ENCODE measurements at regions not wholly inside any gene's neighbourhood (a gene's known extent, or its start where the extent isn't known, plus 50 kb on each side); places are given as distances from the start of the nearest gene placed in this dataset.

DNA sequence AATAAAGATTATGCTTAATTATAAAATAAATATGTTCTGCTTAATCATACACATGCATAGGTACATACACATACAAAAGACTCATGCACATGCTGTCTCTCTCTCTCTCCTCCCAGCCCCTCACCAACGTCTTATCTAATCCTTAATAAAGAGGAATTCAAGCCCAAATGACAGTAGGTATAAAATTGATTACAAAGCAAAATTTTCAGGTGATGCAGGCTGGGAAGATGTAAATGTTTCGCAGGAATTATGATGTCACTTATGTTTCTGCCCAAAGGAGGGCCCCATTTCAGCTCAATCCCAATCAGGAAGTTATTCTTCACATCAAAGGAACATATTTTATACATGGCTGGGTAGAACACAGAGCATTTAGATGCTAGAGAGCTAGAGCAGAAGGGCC, 284.6 kb upstream of the ID4 start:
- Mint-ChIP-seq H3K27me3 (ENCODE audit: low read depth) (no peaks in the 10 kb centered on the region), H3K4me1 (peaks cover 11% of the 10 kb centered on the region), H3K9me3 (peaks cover 5% of the 10 kb centered on the region), H3K36me3 (ENCODE audit: low read depth) (no peaks in the 10 kb centered on the region), H3K4me3 (no peak overlapping the region), H3K27ac (no peak overlapping the region)
- TF ChIP-seq, protein P1, sequence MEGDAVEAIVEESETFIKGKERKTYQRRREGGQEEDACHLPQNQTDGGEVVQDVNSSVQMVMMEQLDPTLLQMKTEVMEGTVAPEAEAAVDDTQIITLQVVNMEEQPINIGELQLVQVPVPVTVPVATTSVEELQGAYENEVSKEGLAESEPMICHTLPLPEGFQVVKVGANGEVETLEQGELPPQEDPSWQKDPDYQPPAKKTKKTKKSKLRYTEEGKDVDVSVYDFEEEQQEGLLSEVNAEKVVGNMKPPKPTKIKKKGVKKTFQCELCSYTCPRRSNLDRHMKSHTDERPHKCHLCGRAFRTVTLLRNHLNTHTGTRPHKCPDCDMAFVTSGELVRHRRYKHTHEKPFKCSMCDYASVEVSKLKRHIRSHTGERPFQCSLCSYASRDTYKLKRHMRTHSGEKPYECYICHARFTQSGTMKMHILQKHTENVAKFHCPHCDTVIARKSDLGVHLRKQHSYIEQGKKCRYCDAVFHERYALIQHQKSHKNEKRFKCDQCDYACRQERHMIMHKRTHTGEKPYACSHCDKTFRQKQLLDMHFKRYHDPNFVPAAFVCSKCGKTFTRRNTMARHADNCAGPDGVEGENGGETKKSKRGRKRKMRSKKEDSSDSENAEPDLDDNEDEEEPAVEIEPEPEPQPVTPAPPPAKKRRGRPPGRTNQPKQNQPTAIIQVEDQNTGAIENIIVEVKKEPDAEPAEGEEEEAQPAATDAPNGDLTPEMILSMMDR (IDR thresholded peaks at IDR 0.05; ENCODE audit: unreplicated experiment in 3 of 3) = no peak

- Mint-ChIP-seq H3K4me1 (peaks cover 11% of the 10 kb centered on the region), H3K27me3 (ENCODE audit: low read depth) (no peaks in the 10 kb centered on the region), H3K4me3 (no peak overlapping the region), H3K9me3 (peaks cover 5% of the 10 kb centered on the region), H3K27ac (no peak overlapping the region), H3K36me3 (ENCODE audit: low read depth) (no peaks in the 10 kb centered on the region)
- TF ChIP-seq, protein P1 (IDR thresholded peaks at IDR 0.05; ENCODE audit: unreplicated experiment in 3 of 3) = no peak
Measured at GRCh38 chr6:19554356-19555225, 282.6 kb upstream of the ID4 start.

- Mint-ChIP-seq H3K27ac (no peak overlapping the region), H3K27me3 (ENCODE audit: low read depth) (no peaks in the 10 kb centered on the region), H3K4me1 (peaks cover 11% of the 10 kb centered on the region), H3K9me3 (peaks cover 8% of the 10 kb centered on the region), H3K4me3 (no peak overlapping the region), H3K36me3 (ENCODE audit: low read depth) (no peaks in the 10 kb centered on the region)
- TF ChIP-seq, protein P1 (IDR thresholded peaks at IDR 0.05; ENCODE audit: unreplicated experiment in 3 of 3) = no peak
Measured at GRCh38 chr6:19557191-19557590, 280.0 kb upstream of the ID4 start.

GRCh38 chr6:19558201-19558600, 279.0 kb upstream of the ID4 start:
- Mint-ChIP-seq H3K36me3 (ENCODE audit: low read depth) (no peaks in the 10 kb centered on the region), H3K4me1 (peaks cover 11% of the 10 kb centered on the region), H3K9me3 (peaks cover 3% of the 10 kb centered on the region), H3K4me3 (no peak overlapping the region), H3K27me3 (ENCODE audit: low read depth) (no peaks in the 10 kb centered on the region), H3K27ac (peak overlapping the region in 1 of 3 experiments; percentile 18)
- TF ChIP-seq, protein P1 (IDR thresholded peaks at IDR 0.05; ENCODE audit: unreplicated experiment in 3 of 3) = no peak

GRCh38 chr6:19558934-19559333, 278.2 kb upstream of the ID4 start:
- peaks cover 11% of the 10 kb centered on the region for H3K4me1 Mint-ChIP-seq
- H3K27me3 Mint-ChIP-seq (ENCODE audit: low read depth) = no peaks in the 10 kb centered on the region
- H3K27ac Mint-ChIP-seq = peak overlapping the region in 1 of 3 experiments; percentile 0
- no peak overlapping the region for H3K4me3 Mint-ChIP-seq
- TF ChIP-seq, protein P1 (IDR thresholded peaks at IDR 0.05; ENCODE audit: unreplicated experiment in 3 of 3) = no peak
- no peaks in the 10 kb centered on the region for H3K36me3 Mint-ChIP-seq (ENCODE audit: low read depth)
- H3K9me3 Mint-ChIP-seq = peaks cover 3% of the 10 kb centered on the region

DNA sequence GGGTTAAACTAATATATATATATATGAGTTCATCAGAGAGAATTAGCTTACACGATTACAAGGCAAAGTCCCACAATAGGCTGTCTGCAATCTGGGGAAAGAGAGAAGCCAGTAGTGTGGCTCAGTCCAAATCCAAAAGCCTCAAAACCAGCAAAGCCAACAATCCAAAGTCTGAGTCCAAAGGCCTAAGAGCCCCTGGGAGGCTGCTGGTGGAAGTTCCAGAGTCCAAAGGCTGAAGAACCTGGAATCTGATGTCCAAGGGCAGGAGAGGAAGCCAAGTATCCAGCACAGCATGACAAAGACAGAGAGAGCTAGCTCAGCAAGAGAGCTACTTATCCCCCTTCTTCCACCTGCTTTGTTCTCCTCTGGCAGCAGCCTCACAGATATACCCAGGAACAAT, 274.7 kb upstream of the ID4 start:
- Mint-ChIP-seq H3K9me3 (peaks cover 3% of the 10 kb centered on the region), H3K4me1 (no peaks in the 10 kb centered on the region), H3K27me3 (ENCODE audit: low read depth) (no peaks in the 10 kb centered on the region), H3K27ac (no peak overlapping the region), H3K4me3 (no peak overlapping the region), H3K36me3 (ENCODE audit: low read depth) (no peaks in the 10 kb centered on the region)
- TF ChIP-seq, protein P1 (IDR thresholded peaks at IDR 0.05; ENCODE audit: unreplicated experiment in 3 of 3) = no peak

Measured in nephron (organoid).